ENCODE measurements at regions not wholly inside any gene's neighbourhood (a gene's known extent, or its start where the extent isn't known, plus 50 kb on each side); places are given as distances from the start of the nearest gene placed in this dataset.
"Not testable (repeated sequence)": the region's sequence is repeated elsewhere in the genome, so short reads cannot be mapped to it uniquely, and the experiment has no call there.

DNA sequence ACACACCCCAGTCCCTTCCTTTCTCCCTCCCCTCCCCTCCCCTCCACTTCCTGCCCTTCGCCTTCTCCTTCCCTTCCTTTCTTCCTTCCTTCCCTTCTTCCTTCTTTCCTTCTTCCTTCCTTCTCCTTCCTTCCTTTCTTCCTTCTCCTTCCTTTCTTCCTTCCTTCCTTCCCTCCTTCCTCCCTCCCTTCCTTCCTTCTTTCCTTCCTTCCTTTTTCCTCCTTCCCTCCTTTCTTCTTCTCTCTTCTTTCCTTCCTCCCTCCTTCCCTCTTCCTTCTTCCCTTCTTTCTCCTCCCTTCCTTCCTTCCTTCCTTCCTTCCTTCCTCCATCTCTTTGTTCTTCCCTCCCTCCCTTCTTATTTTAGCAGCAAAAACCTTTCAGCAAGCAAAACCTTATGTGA lies 162.1 kb downstream of the EFNB1 start:
- intact Hi-C loops (cut with micrococcal nuclease) = no loop called here
- Mint-ChIP-seq H3K27ac (no peak overlapping the region), H3K9me3 (no peaks in the 10 kb centered on the region), H3K36me3 (ENCODE audit: low read depth) (no peaks in the 10 kb centered on the region), H3K27me3 (ENCODE audit: low read depth) (no peaks in the 10 kb centered on the region), H3K4me1 (ENCODE audit: low read depth) (no peaks in the 10 kb centered on the region), H3K4me3 (ENCODE audit: low read depth) (no peak overlapping the region)
- DNase-seq (ENCODE audit: low spot score) = no peak

DNA sequence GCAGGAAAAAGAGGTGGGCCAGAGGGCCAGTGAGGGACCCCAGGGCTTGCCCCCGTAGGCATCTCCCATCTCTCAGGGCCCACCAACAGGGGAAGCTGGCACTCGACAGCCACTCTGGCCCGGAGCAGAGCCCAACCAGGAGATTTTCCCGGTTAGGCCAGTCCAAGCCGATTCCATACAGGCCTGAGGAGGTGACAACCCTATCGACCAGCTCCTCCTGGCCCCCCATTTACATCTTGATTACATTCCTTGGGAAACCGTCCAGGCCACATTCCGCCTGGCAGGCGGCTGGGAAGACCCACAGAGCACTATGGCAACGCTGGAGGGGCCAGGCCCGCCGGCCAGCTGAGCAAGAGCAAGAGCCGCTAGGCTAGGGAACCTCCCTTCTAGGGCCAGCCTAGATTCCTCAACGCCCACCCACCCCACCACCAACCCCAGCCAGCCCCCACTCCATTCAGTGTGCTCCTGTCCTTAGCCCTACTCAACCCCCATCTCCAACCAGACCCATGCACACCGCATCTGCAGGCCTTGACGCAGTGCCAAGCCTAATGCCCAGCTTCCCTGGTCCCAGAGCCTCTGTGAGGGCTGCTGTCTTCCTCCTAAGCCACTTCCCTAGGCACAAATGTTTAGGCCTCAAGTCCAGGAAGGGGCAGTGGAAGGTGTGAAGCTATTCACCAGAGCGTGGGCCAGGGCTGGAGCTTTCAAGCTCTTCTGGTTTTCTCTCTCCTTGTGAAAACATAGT lies 161.2 kb downstream of the EFNB1 start:
- Mint-ChIP-seq H3K36me3 (ENCODE audit: low read depth) (no peaks in the 10 kb centered on the region), H3K9me3 (no peaks in the 10 kb centered on the region), H3K27ac (no peak overlapping the region), H3K27me3 (ENCODE audit: low read depth) (no peaks in the 10 kb centered on the region), H3K4me3 (ENCODE audit: low read depth) (no peak overlapping the region), H3K4me1 (ENCODE audit: low read depth) (no peaks in the 10 kb centered on the region)
- intact Hi-C loops (cut with micrococcal nuclease) = no loop called here
- DNase-seq (ENCODE audit: low spot score) = no peak

DNA sequence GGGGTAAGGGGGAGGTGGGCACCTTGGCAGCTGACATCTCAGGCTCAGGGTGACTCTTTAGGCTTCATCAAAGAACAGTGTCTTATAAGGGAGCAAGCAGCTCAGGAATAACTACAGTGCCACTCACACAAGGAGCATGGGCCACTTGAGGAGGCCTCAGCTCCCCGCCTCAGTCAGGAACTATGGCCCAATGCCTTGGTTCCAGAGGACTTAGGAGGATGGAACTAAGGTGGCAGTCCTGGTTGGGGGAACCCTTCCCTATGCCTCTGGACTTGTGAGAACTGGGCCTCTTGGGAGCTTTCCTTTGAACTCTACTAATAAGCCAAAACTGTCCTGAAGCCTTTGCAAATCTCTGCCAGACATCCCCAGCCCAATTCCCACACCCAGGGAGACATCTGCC lies 160.6 kb downstream of the EFNB1 start:
- H3K4me3 Mint-ChIP-seq (ENCODE audit: low read depth) = no peak overlapping the region
- intact Hi-C loops (cut with micrococcal nuclease) = no loop called here
- H3K9me3 Mint-ChIP-seq = no peaks in the 10 kb centered on the region
- no peak overlapping the region for H3K27ac Mint-ChIP-seq
- H3K4me1 Mint-ChIP-seq (ENCODE audit: low read depth) = no peaks in the 10 kb centered on the region
- DNase-seq (ENCODE audit: low spot score) = no peak
- H3K27me3 Mint-ChIP-seq (ENCODE audit: low read depth) = no peaks in the 10 kb centered on the region
- no peaks in the 10 kb centered on the region for H3K36me3 Mint-ChIP-seq (ENCODE audit: low read depth)

DNA sequence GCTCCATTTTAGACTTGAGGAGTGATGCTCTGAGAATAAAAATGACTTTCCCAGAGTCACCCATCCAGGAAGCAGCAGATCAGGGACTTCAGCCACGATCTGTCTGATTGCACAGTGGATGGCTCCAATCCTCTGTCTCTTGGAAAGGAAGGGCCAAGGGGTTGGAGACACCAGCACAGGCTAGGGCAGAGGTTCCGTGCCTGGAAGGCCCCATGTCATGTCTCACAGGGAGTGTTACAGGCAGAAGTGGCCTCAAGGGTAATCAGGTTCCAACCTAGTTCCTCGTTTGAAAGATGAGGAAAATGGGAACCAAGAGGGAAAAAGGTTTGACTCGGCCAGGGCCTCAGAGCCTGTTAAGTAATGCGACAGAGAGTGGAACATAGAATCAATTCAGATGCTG lies 160.0 kb downstream of the EFNB1 start:
- Mint-ChIP-seq H3K4me3 (ENCODE audit: low read depth) (no peak overlapping the region), H3K36me3 (ENCODE audit: low read depth) (no peaks in the 10 kb centered on the region), H3K27ac (no peak overlapping the region), H3K9me3 (no peaks in the 10 kb centered on the region), H3K27me3 (ENCODE audit: low read depth) (no peaks in the 10 kb centered on the region), H3K4me1 (ENCODE audit: low read depth) (no peaks in the 10 kb centered on the region)
- intact Hi-C loops (cut with micrococcal nuclease) = no loop called here
- no peak for DNase-seq (ENCODE audit: low spot score)

DNA sequence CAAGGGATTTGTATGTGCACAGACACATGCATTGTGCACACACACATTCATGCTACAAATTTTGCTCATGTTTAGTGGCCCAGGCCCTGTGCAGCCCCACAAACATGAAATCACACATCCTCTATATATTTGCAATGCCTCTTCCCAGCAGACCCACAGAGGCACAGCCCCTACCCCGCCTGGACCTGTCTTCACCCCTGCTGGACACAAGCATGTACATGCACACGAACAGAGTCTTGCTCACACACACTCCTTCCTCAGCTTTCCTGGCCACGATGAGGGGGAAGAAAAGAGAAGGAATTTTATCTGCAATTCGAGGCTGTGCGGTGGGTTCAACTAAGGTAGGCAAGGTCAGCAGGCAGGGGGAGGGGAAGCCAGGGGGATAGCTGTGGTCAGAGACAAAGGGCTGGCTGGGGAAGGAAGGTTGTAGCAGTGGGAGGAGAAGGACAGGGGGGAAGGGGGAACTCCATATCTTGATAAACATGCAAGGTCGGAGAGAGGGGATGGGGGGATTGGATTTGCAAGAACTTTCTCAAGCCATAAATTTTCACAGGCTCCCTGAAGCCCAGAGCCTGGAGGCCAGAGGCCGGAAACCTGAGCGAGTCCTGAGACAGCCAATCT lies 156.4 kb downstream of the EFNB1 start:
- no peak overlapping the region for H3K4me3 Mint-ChIP-seq (ENCODE audit: low read depth)
- no peak for DNase-seq (ENCODE audit: low spot score)
- H3K9me3 Mint-ChIP-seq = no peaks in the 10 kb centered on the region
- H3K36me3 Mint-ChIP-seq (ENCODE audit: low read depth) = no peaks in the 10 kb centered on the region
- intact Hi-C loops (cut with micrococcal nuclease) = no loop called here
- H3K4me1 Mint-ChIP-seq (ENCODE audit: low read depth) = no peaks in the 10 kb centered on the region
- H3K27ac Mint-ChIP-seq = no peak overlapping the region
- H3K27me3 Mint-ChIP-seq (ENCODE audit: low read depth) = no peaks in the 10 kb centered on the region

DNA sequence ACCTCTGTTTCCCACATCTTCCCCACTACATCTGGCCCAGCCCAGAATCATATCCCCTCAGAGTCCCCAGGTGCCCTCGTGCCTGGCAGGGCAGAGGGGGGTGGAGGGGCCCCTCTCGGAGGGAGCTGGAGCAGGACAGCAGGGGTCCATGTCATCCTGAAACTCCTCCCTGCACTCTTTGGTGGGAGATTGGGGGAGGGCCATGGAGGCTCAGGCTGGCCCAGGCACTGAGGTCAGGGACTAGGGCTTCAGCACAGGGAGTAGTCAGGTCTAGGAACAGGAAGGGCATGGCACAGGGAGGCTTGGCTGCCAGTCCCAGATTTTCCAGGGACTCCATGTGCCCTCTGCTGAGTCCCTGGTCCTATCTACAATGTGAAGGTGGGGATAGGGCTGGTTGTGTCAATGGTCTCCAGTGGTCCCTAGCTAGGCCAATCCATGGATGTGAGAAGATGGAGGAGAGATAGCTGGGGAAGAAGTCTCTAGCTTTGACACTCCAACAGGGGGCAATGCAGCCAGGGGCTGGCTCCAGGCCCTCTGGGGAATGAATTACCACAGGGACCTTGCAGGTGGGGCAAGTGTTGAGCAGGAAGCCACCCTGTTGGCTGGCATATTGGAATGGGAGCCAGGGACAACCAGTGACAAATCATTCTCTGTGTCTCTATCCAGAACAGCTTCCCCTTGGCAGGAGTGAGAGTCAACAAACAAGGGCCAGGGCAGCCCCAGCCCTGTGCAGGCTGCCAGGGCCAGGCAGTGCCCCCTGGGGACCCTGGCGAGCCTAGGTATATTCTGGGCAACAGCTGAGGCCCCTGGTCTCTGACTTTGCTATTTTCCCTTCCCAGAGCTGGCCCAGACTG lies 154.4 kb downstream of the EFNB1 start:
- no peaks in the 10 kb centered on the region for H3K4me1 Mint-ChIP-seq (ENCODE audit: low read depth)
- intact Hi-C loops (cut with micrococcal nuclease) = no loop called here
- H3K27me3 Mint-ChIP-seq (ENCODE audit: low read depth) = no peaks in the 10 kb centered on the region
- DNase-seq (ENCODE audit: low spot score) = no peak
- no peak overlapping the region for H3K27ac Mint-ChIP-seq
- H3K36me3 Mint-ChIP-seq (ENCODE audit: low read depth) = no peaks in the 10 kb centered on the region
- H3K9me3 Mint-ChIP-seq = no peaks in the 10 kb centered on the region
- no peak overlapping the region for H3K4me3 Mint-ChIP-seq (ENCODE audit: low read depth)

DNA sequence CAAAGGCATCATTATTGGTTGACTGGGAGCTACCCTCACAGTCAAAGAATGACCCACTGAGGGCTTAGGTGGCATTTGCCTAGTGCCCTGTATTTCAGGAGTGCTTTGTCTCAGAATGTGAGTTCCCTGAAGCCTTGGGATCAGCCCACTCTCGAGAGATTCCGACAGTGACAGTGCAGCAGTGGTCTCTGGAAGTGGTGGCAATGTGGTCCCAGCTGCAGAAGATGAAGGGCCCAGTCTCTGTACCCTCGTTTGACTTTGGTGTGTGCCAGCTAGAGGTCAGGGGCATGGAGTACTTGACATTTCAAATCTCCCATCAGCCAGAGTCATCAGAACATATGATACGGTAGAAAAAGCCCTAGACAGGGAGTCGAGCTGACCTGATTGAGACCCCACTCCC lies 153.7 kb downstream of the EFNB1 start:
- Mint-ChIP-seq H3K4me3 (ENCODE audit: low read depth) (no peak overlapping the region), H3K4me1 (ENCODE audit: low read depth) (no peaks in the 10 kb centered on the region), H3K27me3 (ENCODE audit: low read depth) (no peaks in the 10 kb centered on the region), H3K36me3 (ENCODE audit: low read depth) (no peaks in the 10 kb centered on the region), H3K9me3 (no peaks in the 10 kb centered on the region), H3K27ac (no peak overlapping the region)
- DNase-seq (ENCODE audit: low spot score) = no peak
- intact Hi-C loops (cut with micrococcal nuclease) = no loop called here

DNA sequence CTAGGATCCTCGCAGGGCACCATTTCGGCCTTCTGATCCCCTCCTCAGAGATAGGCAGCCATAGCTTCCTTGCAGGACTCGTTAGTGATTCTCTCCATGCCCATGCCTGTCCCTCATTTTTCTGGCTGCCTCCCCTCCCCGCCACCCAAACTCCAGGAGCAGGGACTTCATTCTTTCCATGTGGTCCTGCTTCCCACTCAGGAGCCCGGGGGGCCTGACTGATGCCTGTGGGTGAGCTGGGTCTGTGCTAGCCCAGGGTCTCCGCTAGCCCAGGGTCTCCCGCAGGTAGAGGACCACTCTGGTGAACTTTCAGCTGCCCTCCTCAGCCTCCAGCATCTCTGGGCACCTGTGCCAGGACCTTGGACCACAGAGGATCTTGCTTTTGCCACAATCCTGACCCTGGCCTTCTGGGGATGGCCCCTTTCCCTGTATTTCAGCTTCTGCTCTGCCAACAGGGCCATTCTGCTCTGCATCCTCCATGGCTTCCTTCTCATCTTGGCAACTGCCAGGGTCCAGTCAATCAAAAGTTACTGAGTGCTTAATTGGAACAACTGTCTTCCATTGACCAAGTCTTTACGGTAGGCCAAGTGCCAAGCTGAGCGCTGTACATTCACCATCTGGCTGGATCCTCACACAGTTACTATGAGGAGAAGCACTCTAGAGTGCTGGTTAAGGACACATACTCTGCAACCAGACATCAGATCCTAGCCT lies 152.2 kb downstream of the EFNB1 start:
- Mint-ChIP-seq H3K9me3 (no peaks in the 10 kb centered on the region), H3K27ac (no peak overlapping the region), H3K4me1 (ENCODE audit: low read depth) (no peaks in the 10 kb centered on the region), H3K27me3 (ENCODE audit: low read depth) (no peaks in the 10 kb centered on the region), H3K36me3 (ENCODE audit: low read depth) (no peaks in the 10 kb centered on the region), H3K4me3 (ENCODE audit: low read depth) (no peak overlapping the region)
- DNase-seq (ENCODE audit: low spot score) = no peak
- intact Hi-C loops (cut with micrococcal nuclease) = no loop called here

DNA sequence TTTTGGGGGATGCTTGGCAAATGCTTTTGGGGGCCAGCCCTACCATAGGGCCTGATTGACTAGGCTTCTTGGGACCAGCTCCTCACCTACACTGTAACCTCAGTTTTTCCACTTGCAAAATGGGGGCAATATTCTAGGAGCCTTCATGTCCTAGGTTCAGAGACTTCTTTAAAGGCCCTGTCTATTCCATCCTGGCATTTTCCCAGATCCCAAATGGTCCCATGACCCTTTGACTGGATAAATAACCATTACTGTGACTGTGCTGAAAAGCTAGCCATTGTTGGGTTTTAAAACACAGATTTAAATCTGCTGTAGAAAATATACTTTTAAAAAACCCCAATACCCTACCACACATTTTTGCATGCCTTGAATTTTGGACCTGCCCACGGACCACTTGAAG lies 149.8 kb downstream of the EFNB1 start:
- Mint-ChIP-seq H3K36me3 (ENCODE audit: low read depth) (no peaks in the 10 kb centered on the region), H3K27ac (no peak overlapping the region), H3K27me3 (ENCODE audit: low read depth) (no peaks in the 10 kb centered on the region), H3K9me3 (no peaks in the 10 kb centered on the region), H3K4me1 (ENCODE audit: low read depth) (no peaks in the 10 kb centered on the region), H3K4me3 (ENCODE audit: low read depth) (no peak overlapping the region)
- intact Hi-C loops (cut with micrococcal nuclease) = no loop called here
- no peak for DNase-seq (ENCODE audit: low spot score)

DNA sequence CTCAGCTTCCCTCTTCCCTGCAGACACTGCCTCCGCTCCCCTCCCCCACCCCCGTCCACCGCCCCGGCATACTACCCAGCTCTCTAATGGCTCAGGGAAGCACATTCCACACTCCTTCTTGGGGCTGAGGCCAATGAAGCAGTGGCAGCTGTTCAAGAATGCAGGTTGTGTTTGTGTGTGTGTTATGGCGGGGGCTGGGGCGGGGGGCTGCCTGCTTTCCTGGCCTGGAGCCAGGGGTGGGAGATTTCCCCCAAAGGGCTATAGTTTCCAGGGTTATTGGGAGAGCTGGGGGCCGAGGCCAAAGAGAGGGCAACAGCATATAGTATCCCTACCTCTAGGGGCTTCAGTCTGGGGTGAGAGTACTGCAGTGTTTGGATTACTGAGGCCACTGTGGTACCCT lies 149.4 kb downstream of the EFNB1 start:
- H3K27ac Mint-ChIP-seq = no peak overlapping the region
- intact Hi-C loops (cut with micrococcal nuclease) = no loop called here
- DNase-seq (ENCODE audit: low spot score) = no peak
- H3K36me3 Mint-ChIP-seq (ENCODE audit: low read depth) = no peaks in the 10 kb centered on the region
- no peaks in the 10 kb centered on the region for H3K9me3 Mint-ChIP-seq
- no peaks in the 10 kb centered on the region for H3K4me1 Mint-ChIP-seq (ENCODE audit: low read depth)
- H3K27me3 Mint-ChIP-seq (ENCODE audit: low read depth) = no peaks in the 10 kb centered on the region
- H3K4me3 Mint-ChIP-seq (ENCODE audit: low read depth) = no peak overlapping the region

DNA sequence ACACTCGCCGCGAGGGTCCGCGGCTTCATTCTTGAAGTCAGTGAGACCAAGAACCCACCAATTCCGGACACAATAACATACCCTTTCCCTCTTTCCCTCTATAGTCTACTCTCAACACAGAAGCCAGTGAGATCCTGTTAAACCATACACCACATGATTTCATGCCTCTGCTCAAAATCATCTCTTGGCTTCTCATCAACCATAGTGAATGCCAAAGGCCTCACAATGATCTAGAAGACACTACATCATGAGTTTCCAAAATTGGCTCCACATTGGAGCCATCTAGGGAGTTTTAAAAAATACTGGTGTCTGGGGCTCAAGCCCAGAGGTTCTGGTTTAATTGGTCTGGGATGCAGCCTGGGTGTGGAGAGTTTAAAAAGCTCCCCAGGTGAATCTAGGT lies 124.5 kb downstream of the EFNB1 start:
- H3K9me3 Mint-ChIP-seq = no peaks in the 10 kb centered on the region
- intact Hi-C loops (cut with micrococcal nuclease) = no loop called here
- no peaks in the 10 kb centered on the region for H3K36me3 Mint-ChIP-seq (ENCODE audit: low read depth)
- H3K4me3 Mint-ChIP-seq (ENCODE audit: low read depth) = no peak overlapping the region
- H3K27me3 Mint-ChIP-seq (ENCODE audit: low read depth) = peaks cover 1% of the 10 kb centered on the region
- no peak overlapping the region for H3K27ac Mint-ChIP-seq
- H3K4me1 Mint-ChIP-seq (ENCODE audit: low read depth) = no peaks in the 10 kb centered on the region
- DNase-seq (ENCODE audit: low spot score) = no peak

DNA sequence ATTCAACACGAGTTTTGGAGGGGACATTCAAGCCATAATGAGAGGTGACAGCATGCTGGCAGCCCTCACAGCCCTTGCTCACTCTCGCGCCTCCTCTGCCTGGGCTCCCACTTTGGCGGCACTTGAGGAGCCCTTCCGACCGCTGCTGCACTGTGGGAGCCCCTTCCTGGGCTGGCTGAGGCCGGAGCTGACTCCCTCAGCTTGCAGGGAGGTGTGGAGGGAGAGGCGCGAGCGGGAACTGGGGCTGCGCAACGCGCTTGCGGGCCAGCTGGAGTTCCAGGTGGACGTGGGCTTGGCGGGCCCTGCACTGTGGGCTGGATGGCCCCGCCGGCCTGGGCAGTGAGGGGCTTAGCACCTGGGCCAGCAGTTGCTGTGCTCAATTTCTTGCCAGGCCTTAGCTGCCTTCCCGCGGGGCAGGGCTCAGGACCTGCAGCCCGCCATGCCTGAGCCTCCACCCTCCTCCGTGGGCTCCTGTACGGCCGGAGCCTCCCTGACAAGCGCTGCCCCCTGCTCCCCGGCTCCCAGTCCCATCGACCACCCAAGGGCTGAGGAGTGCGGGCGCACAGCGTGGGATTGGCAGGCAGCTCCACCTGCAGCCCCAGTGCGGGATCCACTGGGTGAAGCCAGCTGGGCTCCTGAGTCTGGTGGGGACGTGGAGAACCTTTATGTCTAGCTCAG lies 123.3 kb downstream of the EFNB1 start:
- not testable (repeated sequence) for H3K27ac Mint-ChIP-seq

More for the DNA sequence above, 123.3 kb downstream of the EFNB1 start:
- intact Hi-C loops (cut with micrococcal nuclease); H3K9me3 Mint-ChIP-seq; H3K27me3 Mint-ChIP-seq (ENCODE audit: low read depth); DNase-seq (ENCODE audit: low spot score); H3K4me1 Mint-ChIP-seq (ENCODE audit: low read depth); H3K36me3 Mint-ChIP-seq (ENCODE audit: low read depth); H3K4me3 Mint-ChIP-seq (ENCODE audit: low read depth): not testable (repeated sequence)
